ENCODE measurements at regions not wholly inside any gene's neighbourhood (a gene's known extent, or its start where the extent isn't known, plus 50 kb on each side); places are given as distances from the start of the nearest gene placed in this dataset.

DNA sequence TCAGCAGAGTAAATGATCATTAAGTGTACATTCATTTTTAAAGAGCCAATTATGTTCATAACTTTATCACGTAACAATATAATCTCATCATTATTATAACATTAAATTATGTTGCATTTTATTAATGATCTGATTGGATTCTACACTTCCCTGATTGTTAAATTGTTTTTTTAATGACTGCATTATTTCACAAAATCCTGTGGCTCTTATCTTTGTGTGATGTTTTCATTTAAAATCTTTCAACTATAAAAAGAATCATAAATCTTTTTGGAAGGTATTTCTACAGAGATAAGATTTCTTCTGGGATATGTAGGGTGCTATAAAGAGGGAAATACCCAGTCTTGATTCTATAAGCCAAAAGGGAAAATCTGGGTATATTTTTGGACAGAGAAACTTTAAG lies 101.7 kb downstream of the ZIC5 start:
- Histone ChIP-seq H3K79me2 (ENCODE audit: insufficient read depth, low read length) (no peaks in the 10 kb centered on the region), H3K4me1 (ENCODE audit: control insufficient read depth in 1 of 2, insufficient read depth in 2 of 2, low read length in 2 of 2) (no peaks in the 10 kb centered on the region), H3K4me3 (replicated peaks in 1 of 3; ENCODE audit: low read depth in 2 of 3, low read length in 3 of 3) (no peak overlapping the region), H4K20me1 (ENCODE audit: insufficient read depth, low read length) (no peaks in the 10 kb centered on the region), H3K4me2 (replicated peaks; ENCODE audit: extremely low read depth, low read length, poor library complexity, severe bottlenecking) (no peak overlapping the region), H3K27ac (ENCODE audit: low read depth in 1 of 2, low read length in 2 of 2) (no peak overlapping the region), H3K9ac (ENCODE audit: insufficient read depth, low read length, poor library complexity, severe bottlenecking) (no peak overlapping the region), H3K9me3 (replicated peaks in 1 of 2; ENCODE audit: control insufficient read depth in 1 of 2, insufficient read depth in 1 of 2, low read length in 2 of 2) (no peaks in the 10 kb centered on the region), H3K36me3 (replicated peaks in 1 of 2; ENCODE audit: control insufficient read depth in 1 of 2, insufficient read depth in 2 of 2, low read length in 2 of 2) (no peaks in the 10 kb centered on the region), H3K27me3 (ENCODE audit: control insufficient read depth in 2 of 2, insufficient read depth in 2 of 2, low read length in 2 of 2) (no peaks in the 10 kb centered on the region), H2AFZ (ENCODE audit: insufficient read depth, low read depth, low read length, poor library complexity, severe bottlenecking) (no peak overlapping the region)
- WGBS (ENCODE audit: insufficient coverage): no CpG with 5 or more reads among the region's 1 CpG
- intact Hi-C loops (cut with micrococcal nuclease): no loop called here
- H3K36me3 Mint-ChIP-seq: no peaks in the 10 kb centered on the region
- TF ChIP-seq, protein P1, sequence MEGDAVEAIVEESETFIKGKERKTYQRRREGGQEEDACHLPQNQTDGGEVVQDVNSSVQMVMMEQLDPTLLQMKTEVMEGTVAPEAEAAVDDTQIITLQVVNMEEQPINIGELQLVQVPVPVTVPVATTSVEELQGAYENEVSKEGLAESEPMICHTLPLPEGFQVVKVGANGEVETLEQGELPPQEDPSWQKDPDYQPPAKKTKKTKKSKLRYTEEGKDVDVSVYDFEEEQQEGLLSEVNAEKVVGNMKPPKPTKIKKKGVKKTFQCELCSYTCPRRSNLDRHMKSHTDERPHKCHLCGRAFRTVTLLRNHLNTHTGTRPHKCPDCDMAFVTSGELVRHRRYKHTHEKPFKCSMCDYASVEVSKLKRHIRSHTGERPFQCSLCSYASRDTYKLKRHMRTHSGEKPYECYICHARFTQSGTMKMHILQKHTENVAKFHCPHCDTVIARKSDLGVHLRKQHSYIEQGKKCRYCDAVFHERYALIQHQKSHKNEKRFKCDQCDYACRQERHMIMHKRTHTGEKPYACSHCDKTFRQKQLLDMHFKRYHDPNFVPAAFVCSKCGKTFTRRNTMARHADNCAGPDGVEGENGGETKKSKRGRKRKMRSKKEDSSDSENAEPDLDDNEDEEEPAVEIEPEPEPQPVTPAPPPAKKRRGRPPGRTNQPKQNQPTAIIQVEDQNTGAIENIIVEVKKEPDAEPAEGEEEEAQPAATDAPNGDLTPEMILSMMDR (IDR thresholded peaks at IDR 0.05): no peak
- H3K27ac Mint-ChIP-seq: no peak overlapping the region
- H3K9me3 Mint-ChIP-seq: no peaks in the 10 kb centered on the region
- H3K4me1 Mint-ChIP-seq: no peaks in the 10 kb centered on the region
- no peak for DNase-seq
- peaks cover 0 to 5% (median 4%) of the 10 kb centered on the region in 3 donors for H3K27me3 Mint-ChIP-seq (ENCODE audit: low read depth in 3 of 3)
- no peak overlapping the region for H3K4me3 Mint-ChIP-seq

DNA sequence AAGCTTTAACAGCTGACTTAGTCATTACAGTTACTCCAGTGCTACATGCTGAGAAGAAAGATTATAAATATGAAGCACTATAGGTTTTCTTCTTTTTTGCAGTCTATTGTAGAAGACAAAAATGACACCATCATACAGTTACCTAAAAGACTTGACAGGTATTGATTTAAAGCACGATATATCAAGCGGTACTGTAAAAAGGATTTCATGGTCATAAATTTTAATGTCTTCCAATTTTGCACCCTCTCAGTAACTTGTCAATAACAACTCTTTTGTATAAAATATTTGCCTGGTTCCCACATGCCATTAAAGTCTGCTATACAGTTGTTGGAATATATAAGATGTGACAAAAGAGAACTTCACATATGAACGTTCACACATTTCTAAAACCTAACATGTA lies 102.8 kb downstream of the ZIC5 start:
- TF ChIP-seq, protein P1 (IDR thresholded peaks at IDR 0.05): no peak
- H3K9me3 Mint-ChIP-seq: no peaks in the 10 kb centered on the region
- H3K27me3 ChIP-seq (ENCODE audit: control insufficient read depth in 2 of 2, insufficient read depth in 2 of 2, low read length in 2 of 2): no peaks in the 10 kb centered on the region
- H3K4me1 ChIP-seq (ENCODE audit: control insufficient read depth in 1 of 2, insufficient read depth in 2 of 2, low read length in 2 of 2): no peaks in the 10 kb centered on the region
- H3K4me2 ChIP-seq (replicated peaks; ENCODE audit: extremely low read depth, low read length, poor library complexity, severe bottlenecking): no peak overlapping the region
- H3K36me3 ChIP-seq (replicated peaks in 1 of 2; ENCODE audit: control insufficient read depth in 1 of 2, insufficient read depth in 2 of 2, low read length in 2 of 2): no peaks in the 10 kb centered on the region
- no peak for DNase-seq
- no peaks in the 10 kb centered on the region for H3K36me3 Mint-ChIP-seq
- no CpG with 5 or more reads among the region's 3 CpGs for WGBS (ENCODE audit: insufficient coverage)
- H2AFZ ChIP-seq (ENCODE audit: insufficient read depth, low read depth, low read length, poor library complexity, severe bottlenecking): no peak overlapping the region
- H3K9ac ChIP-seq (ENCODE audit: insufficient read depth, low read length, poor library complexity, severe bottlenecking): no peak overlapping the region
- no peaks in the 10 kb centered on the region for H3K79me2 ChIP-seq (ENCODE audit: insufficient read depth, low read length)
- H3K27ac Mint-ChIP-seq: no peak overlapping the region
- intact Hi-C loops (cut with micrococcal nuclease): no loop called here
- H3K27me3 Mint-ChIP-seq (ENCODE audit: low read depth in 3 of 3): peaks cover 0 to 4% (median 4%) of the 10 kb centered on the region in 3 donors
- H3K9me3 ChIP-seq (replicated peaks in 1 of 2; ENCODE audit: control insufficient read depth in 1 of 2, insufficient read depth in 1 of 2, low read length in 2 of 2): no peaks in the 10 kb centered on the region
- no peak overlapping the region for H3K27ac ChIP-seq (ENCODE audit: low read depth in 1 of 2, low read length in 2 of 2)
- no peaks in the 10 kb centered on the region for H3K4me1 Mint-ChIP-seq
- no peak overlapping the region for H3K4me3 ChIP-seq (replicated peaks in 1 of 3; ENCODE audit: low read depth in 2 of 3, low read length in 3 of 3)
- H3K4me3 Mint-ChIP-seq: no peak overlapping the region
- no peaks in the 10 kb centered on the region for H4K20me1 ChIP-seq (ENCODE audit: insufficient read depth, low read length)
